Effector memory CD8-positive, alpha-beta T cell (primary cell): ENCODE measurements at regions not wholly inside any gene's neighbourhood (a gene's known extent, or its start where the extent isn't known, plus 50 kb on each side); places are given as distances from the start of the nearest gene placed in this dataset.

Experiments
- ATAC-seq: fragments of 150-1000 bp; cut with Tn5 transposase; replicated peaks from 2 replicates; pipeline ENCODE4 v1.10.0; 2021; ENCODE audit warnings: mild to moderate bottlenecking, moderate library complexity
- DNase-seq, 3 experiments: peaks; one replicate each; pipeline ENCODE4 v3.0.0; 2021
- H3K27ac Mint-ChIP-seq, 2 donors: one replicate each; pipeline ENCODE4 v1.8.0; 2022; ENCODE audit warnings: mild to moderate bottlenecking in 2 of 2, mixed read lengths in 2 of 2, moderate library complexity in 2 of 2
- H3K27me3 Mint-ChIP-seq, 2 donors: one replicate each; pipeline ENCODE4 v1.8.0; 2022; ENCODE audit warnings: mixed read lengths in 2 of 2
- H3K36me3 Mint-ChIP-seq: one replicate; pipeline ENCODE4 v1.8.0; 2022; ENCODE audit warnings: mild to moderate bottlenecking, moderate library complexity, mixed read lengths; ENCODE audit not compliant: insufficient read depth
- H3K4me1 Mint-ChIP-seq, 2 donors: one replicate each; pipeline ENCODE4 v1.8.0; 2022; ENCODE audit warnings: low read depth in 2 of 2, mixed read lengths in 2 of 2
- H3K4me3 Mint-ChIP-seq, 2 donors: one replicate each; pipeline ENCODE4 v1.8.0; 2022; ENCODE audit warnings: mild to moderate bottlenecking in 2 of 2, mixed read lengths in 2 of 2, moderate library complexity in 2 of 2
- H3K9me3 Mint-ChIP-seq, 2 donors: one replicate each; pipeline ENCODE4 v1.8.0; 2022; ENCODE audit warnings: mixed read lengths in 2 of 2

- H3K4me1 Mint-ChIP-seq, result no peaks in the 10 kb centered on the region
- no peaks in the 10 kb centered on the region for H3K9me3 Mint-ChIP-seq
- no peak for DNase-seq
- no peak overlapping the region for H3K4me3 Mint-ChIP-seq
- no peak overlapping the region for H3K27ac Mint-ChIP-seq
- no peak for ATAC-seq
- peaks cover 17 to 60% of the 10 kb centered on the region in 2 donors for H3K27me3 Mint-ChIP-seq
- no peaks in the 10 kb centered on the region for H3K36me3 Mint-ChIP-seq
These were observed 144.0 kb upstream of the PPP1R3A start for GRCh38 chr7:114062810-114063209.

GRCh38 chr7:114051871-114052331 lies 133.1 kb upstream of the PPP1R3A start:
- no peak for DNase-seq
- no peak overlapping the region for H3K27ac Mint-ChIP-seq
- H3K27me3 Mint-ChIP-seq, result peaks cover 11 to 26% of the 10 kb centered on the region in 2 donors
- H3K9me3 Mint-ChIP-seq, result no peaks in the 10 kb centered on the region
- ATAC-seq, result peak; percentile 36
- no peaks in the 10 kb centered on the region for H3K36me3 Mint-ChIP-seq
- H3K4me1 Mint-ChIP-seq, result peaks cover 13 to 16% of the 10 kb centered on the region in 2 donors
- no peak overlapping the region for H3K4me3 Mint-ChIP-seq

- H3K9me3 Mint-ChIP-seq, result no peaks in the 10 kb centered on the region
- no peak for ATAC-seq
- peaks cover 10 to 12% of the 10 kb centered on the region in 2 donors for H3K27me3 Mint-ChIP-seq
- H3K4me3 Mint-ChIP-seq, result no peak overlapping the region
- H3K27ac Mint-ChIP-seq, result no peak overlapping the region
- DNase-seq, result no peak
- H3K4me1 Mint-ChIP-seq, result peaks cover 13 to 19% of the 10 kb centered on the region in 2 donors
- H3K36me3 Mint-ChIP-seq, result no peaks in the 10 kb centered on the region
These were observed 131.8 kb upstream of the PPP1R3A start for GRCh38 chr7:114050571-114050970.

GRCh38 chr7:114048386-114049235 lies 129.8 kb upstream of the PPP1R3A start:
- Mint-ChIP-seq H3K27me3 (peaks cover 0 to 5% of the 10 kb centered on the region in 2 donors), H3K4me1 (peaks cover 13 to 19% of the 10 kb centered on the region in 2 donors), H3K36me3 (no peaks in the 10 kb centered on the region), H3K4me3 (peak overlapping the region; percentile 79 to 80), H3K27ac (peak overlapping the region; percentile 87 to 91), H3K9me3 (no peaks in the 10 kb centered on the region)
- ATAC-seq (peak; percentile 70), DNase-seq (no peak)

- peak; percentile 43 for ATAC-seq
- H3K36me3 Mint-ChIP-seq, result no peaks in the 10 kb centered on the region
These were observed 129.1 kb upstream of the PPP1R3A start for GRCh38 chr7:114047889-114048288.

GRCh38 chr7:114033475-114033874 lies 114.7 kb upstream of the PPP1R3A start:
- no peaks in the 10 kb centered on the region for H3K36me3 Mint-ChIP-seq
- H3K27ac Mint-ChIP-seq, result no peak overlapping the region
- H3K4me1 Mint-ChIP-seq, result no peaks in the 10 kb centered on the region
- no peak for ATAC-seq
- DNase-seq, result no peak
- H3K9me3 Mint-ChIP-seq, result no peaks in the 10 kb centered on the region
- H3K4me3 Mint-ChIP-seq, result no peak overlapping the region
- H3K27me3 Mint-ChIP-seq, result no peaks in the 10 kb centered on the region

More at GRCh38 chr7:114047889-114048288, 129.1 kb upstream of the PPP1R3A start:
- Mint-ChIP-seq H3K4me3 (peak overlapping the region; percentile 79 to 80), H3K27ac (peak overlapping the region; percentile 87 to 91), H3K9me3 (no peaks in the 10 kb centered on the region), H3K4me1 (peaks cover 13 to 16% of the 10 kb centered on the region in 2 donors), H3K27me3 (peaks cover 0 to under 1% of the 10 kb centered on the region in 2 donors)
- no peak for DNase-seq

- H3K9me3 Mint-ChIP-seq, result no peaks in the 10 kb centered on the region
- H3K27ac Mint-ChIP-seq, result no peak overlapping the region
These were observed 107.8 kb upstream of the PPP1R3A start for GRCh38 chr7:114026486-114027089.

GRCh38 chr7:114021135-114021534 lies 102.3 kb upstream of the PPP1R3A start:
- Mint-ChIP-seq H3K27me3 (peaks cover 14 to 28% of the 10 kb centered on the region in 2 donors), H3K9me3 (no peaks in the 10 kb centered on the region), H3K4me3 (no peak overlapping the region), H3K4me1 (no peaks in the 10 kb centered on the region), H3K27ac (no peak overlapping the region), H3K36me3 (no peaks in the 10 kb centered on the region)
- no peak for ATAC-seq
- no peak for DNase-seq

More at GRCh38 chr7:114026486-114027089, 107.8 kb upstream of the PPP1R3A start:
- H3K4me3 Mint-ChIP-seq, result no peak overlapping the region
- peaks cover 13 to 22% of the 10 kb centered on the region in 2 donors for H3K27me3 Mint-ChIP-seq
- no peaks in the 10 kb centered on the region for H3K4me1 Mint-ChIP-seq
- ATAC-seq (peak; percentile 46), DNase-seq (peak; percentile 26 to 48 (median 45))
- H3K36me3 Mint-ChIP-seq, result no peaks in the 10 kb centered on the region

- DNase-seq (no peak), ATAC-seq (no peak)
- H3K27me3 Mint-ChIP-seq, result no peaks in the 10 kb centered on the region
- no peaks in the 10 kb centered on the region for H3K4me1 Mint-ChIP-seq
- no peaks in the 10 kb centered on the region for H3K9me3 Mint-ChIP-seq
- no peak overlapping the region for H3K27ac Mint-ChIP-seq
- H3K4me3 Mint-ChIP-seq, result no peak overlapping the region
- no peaks in the 10 kb centered on the region for H3K36me3 Mint-ChIP-seq
These were observed 89.9 kb upstream of the PPP1R3A start for GRCh38 chr7:114008696-114009095.

- no peak for ATAC-seq
- Mint-ChIP-seq H3K27ac (no peak overlapping the region), H3K27me3 (peaks cover 0 to 7% of the 10 kb centered on the region in 2 donors), H3K4me1 (no peaks in the 10 kb centered on the region), H3K36me3 (no peaks in the 10 kb centered on the region), H3K9me3 (peaks cover 0 to 3% of the 10 kb centered on the region in 2 donors), H3K4me3 (no peak overlapping the region)
- DNase-seq, result no peak
These were observed 88.6 kb upstream of the PPP1R3A start for GRCh38 chr7:114007386-114007785.

GRCh38 chr7:113998934-113999333 lies 80.1 kb upstream of the PPP1R3A start:
- no peak overlapping the region for H3K27ac Mint-ChIP-seq
- no peak for ATAC-seq
- H3K27me3 Mint-ChIP-seq, result peaks cover 0 to 17% of the 10 kb centered on the region in 2 donors
- H3K4me1 Mint-ChIP-seq, result no peaks in the 10 kb centered on the region
- no peaks in the 10 kb centered on the region for H3K36me3 Mint-ChIP-seq
- peaks cover 6 to 16% of the 10 kb centered on the region in 2 donors for H3K9me3 Mint-ChIP-seq
- H3K4me3 Mint-ChIP-seq, result no peak overlapping the region
- no peak for DNase-seq

- H3K27ac Mint-ChIP-seq, result no peak overlapping the region
- no peaks in the 10 kb centered on the region for H3K4me1 Mint-ChIP-seq
- peaks cover 3% of the 10 kb centered on the region for H3K36me3 Mint-ChIP-seq
- H3K27me3 Mint-ChIP-seq, result peaks cover 0 to 4% of the 10 kb centered on the region in 2 donors
- peaks cover 4% of the 10 kb centered on the region in 2 donors for H3K9me3 Mint-ChIP-seq
- no peak overlapping the region for H3K4me3 Mint-ChIP-seq
- DNase-seq (no peak), ATAC-seq (no peak)
These were observed 77.6 kb upstream of the PPP1R3A start for GRCh38 chr7:113996405-113996804.

GRCh38 chr7:113986216-113986615 lies 67.4 kb upstream of the PPP1R3A start:
- Mint-ChIP-seq H3K27ac (no peak overlapping the region), H3K36me3 (no peaks in the 10 kb centered on the region), H3K4me3 (no peak overlapping the region), H3K27me3 (peaks cover 0 to 10% of the 10 kb centered on the region in 2 donors), H3K4me1 (no peaks in the 10 kb centered on the region), H3K9me3 (no peaks in the 10 kb centered on the region)
- DNase-seq, result no peak
- no peak for ATAC-seq

- Mint-ChIP-seq H3K27ac (no peak overlapping the region), H3K27me3 (no peaks in the 10 kb centered on the region), H3K9me3 (peaks cover 0 to 5% of the 10 kb centered on the region in 2 donors), H3K4me1 (no peaks in the 10 kb centered on the region), H3K36me3 (no peaks in the 10 kb centered on the region), H3K4me3 (no peak overlapping the region)
- DNase-seq, result no peak
- ATAC-seq, result no peak
These were observed 57.7 kb upstream of the PPP1R3A start for GRCh38 chr7:113976508-113976907.
